SK-N-SH (cell line): ENCODE measurements at regions not wholly inside any gene's neighbourhood (a gene's known extent, or its start where the extent isn't known, plus 50 kb on each side); places are given as distances from the start of the nearest gene placed in this dataset.

Source experiments
- CTCF ChIA-PET: fragments of 300-600, 350-600 bp; formaldehyde crosslinking; extraction: SDS; loops from one replicate; lab custom pipeline; 2021; lab: Yijun Ruan, JAX
- POLR2A ChIA-PET: fragments of 350-600 bp; sonication (Branson Sonifier 250); formaldehyde crosslinking; extraction: SDS; loops from one replicate; lab custom pipeline; 2020; ENCODE audit warnings: antibody characterized with exemption, inconsistent platforms; lab: Yijun Ruan, JAX
- DNase-seq: peaks from one replicate; pipeline ENCODE4 v3.0.0; 2012
- H2AFZ ChIP-seq: fragments of 200-600 bp; sonication (generic); 2 replicates; pipeline ENCODE4 v1.8.1; 2016; ENCODE audit warnings: antibody characterized with exemption, mild to moderate bottlenecking, low read depth
- H3F3A ChIP-seq: fragments of 200-600 bp; sonication (generic); replicated peaks from 2 replicates; pipeline ENCODE3; 2016; ENCODE audit warnings: antibody characterized with exemption, mild to moderate bottlenecking; ENCODE audit not compliant: insufficient read depth
- H3K27ac ChIP-seq, 2 experiments: fragments of 200-500 bp in 1 of 2; fragments of 200-600 bp in 1 of 2; sonication (Bioruptor generic) in 1 of 2; sonication (generic), shearing (Covaris generic) in 1 of 2; 2 replicates each; pipeline versions ENCODE4 v1.5.1 to v1.6.1; 2014 to 2016; ENCODE audit warnings: low read depth in 2 of 2, inconsistent platforms in 1 of 2, low read length in 1 of 2, mild to moderate bottlenecking in 1 of 2, mixed read lengths in 1 of 2
- H3K27me3 ChIP-seq: fragments of 200-600 bp; sonication (generic), shearing (Covaris generic); 2 replicates; pipeline ENCODE4 v1.6.1; 2016; ENCODE audit warnings: mixed run types; ENCODE audit not compliant: insufficient read depth
- H3K36me3 ChIP-seq, 2 experiments: fragments of 200-500 bp in 1 of 2; fragments of 200-600 bp in 1 of 2; sonication (Bioruptor generic) in 1 of 2; sonication (generic) in 1 of 2; replicated peaks in 1 of 2; 2 replicates each; pipeline versions ENCODE3 to v1.5.1; 2014 to 2016; ENCODE audit warnings: low read length in 1 of 2, mild to moderate bottlenecking in 1 of 2; ENCODE audit not compliant: insufficient read depth in 2 of 2, control insufficient read depth in 1 of 2
- H3K4me1 ChIP-seq, 2 experiments: fragments of 200-500 bp in 1 of 2; fragments of 200-600 bp in 1 of 2; sonication (Bioruptor generic) in 1 of 2; sonication (generic), shearing (Covaris generic) in 1 of 2; 2 replicates each; pipeline versions ENCODE4 v1.5.1 to v1.6.1; 2014 to 2016; ENCODE audit warnings: low read depth in 1 of 2, low read length in 1 of 2, mixed run types in 1 of 2; ENCODE audit not compliant: insufficient read depth in 2 of 2, control insufficient read depth in 1 of 2
- H3K4me2 ChIP-seq: fragments of 200-600 bp; sonication (generic), shearing (Covaris generic); 2 replicates; pipeline ENCODE4 v1.6.1; 2017; ENCODE audit warnings: mixed run types
- H3K4me3 ChIP-seq, 2 experiments: fragments of 200-500 bp in 1 of 2; fragments of 200-600 bp in 1 of 2; sonication (Bioruptor generic) in 1 of 2; sonication (generic), shearing (Covaris generic) in 1 of 2; 2 replicates each; pipeline versions ENCODE4 v1.5.1 to v1.8.1; 2014 to 2016; ENCODE audit warnings: low read depth in 2 of 2, inconsistent platforms in 1 of 2, low read length in 1 of 2, mild to moderate bottlenecking in 1 of 2, mixed read lengths in 1 of 2, moderate library complexity in 1 of 2
- H3K79me2 ChIP-seq: fragments of 200-600 bp; sonication (generic); 2 replicates; pipeline ENCODE4 v1.8.1; 2017; ENCODE audit warnings: mild to moderate bottlenecking; ENCODE audit not compliant: insufficient read depth
- H3K9ac ChIP-seq: fragments of 200-600 bp; sonication (generic); 2 replicates; pipeline ENCODE4 v1.6.1; 2017; ENCODE audit warnings: mixed run types
- H3K9me2 ChIP-seq: fragments of 200-600 bp; sonication (generic); 2 replicates; pipeline ENCODE4 v1.6.1; 2017; ENCODE audit warnings: mixed run types
- H3K9me3 ChIP-seq: fragments of 200-600 bp; sonication (generic); 2 replicates; pipeline ENCODE4 v1.6.1; 2017; ENCODE audit warnings: mixed run types, mild to moderate bottlenecking, moderate library complexity
- H4K20me1 ChIP-seq: fragments of 200-600 bp; sonication (generic); 2 replicates; pipeline ENCODE4 v1.6.1; 2017; ENCODE audit warnings: mild to moderate bottlenecking, mixed run types; ENCODE audit not compliant: insufficient read depth
- CHD2 ChIP-seq: fragments of 150-350 bp; IDR thresholded peaks from 2 replicates; pipeline ENCODE4 v1.6.1; 2018; ENCODE audit warnings: low read length; ENCODE audit not compliant: partially characterized antibody
- EZH2phosphoT487 ChIP-seq: fragments of 200-600 bp; sonication (generic); IDR thresholded peaks from 2 replicates; pipeline ENCODE4 v1.6.1; 2017; ENCODE audit warnings: low read depth, mixed run types, mild to moderate bottlenecking, antibody characterized with exemption, moderate library complexity, borderline replicate concordance
- FOSL2 ChIP-seq: IDR thresholded peaks from 2 replicates; pipeline ENCODE4 v1.4.0; 2012; ENCODE audit warnings: low read depth, mild to moderate bottlenecking, moderate library complexity, borderline replicate concordance
- MAX ChIP-seq: IDR thresholded peaks from 2 replicates; pipeline ENCODE4 v1.4.0; 2012; ENCODE audit warnings: low read depth
- MXI1 ChIP-seq: IDR thresholded peaks from 2 replicates; pipeline ENCODE4 v1.6.1; 2012; ENCODE audit warnings: mild to moderate bottlenecking, low read depth, low read length, improper control_type of control experiment
- NFIC ChIP-seq: IDR thresholded peaks from 2 replicates; pipeline ENCODE4 v1.4.0; 2012; ENCODE audit warnings: borderline replicate concordance
- PBX3 ChIP-seq: IDR thresholded peaks from 2 replicates; pipeline ENCODE4; 2012
- POLR2AphosphoS5 ChIP-seq: IDR thresholded peaks from 2 replicates; pipeline ENCODE4 v1.6.1; 2012; ENCODE audit warnings: low read depth, low read length
- RXRA ChIP-seq: IDR thresholded peaks from 2 replicates; pipeline ENCODE4 v1.4.0; 2012; ENCODE audit warnings: low read depth, mild to moderate bottlenecking, borderline replicate concordance
- SIN3A ChIP-seq: IDR thresholded peaks from 2 replicates; pipeline ENCODE4 v1.6.1; 2012; ENCODE audit warnings: low read depth, mild to moderate bottlenecking, low read length, moderate library complexity, borderline replicate concordance
- SMC3 ChIP-seq: IDR thresholded peaks from 2 replicates; pipeline ENCODE4 v1.6.1; 2012; ENCODE audit warnings: low read depth, low read length, improper control_type of control experiment
- TCF12 ChIP-seq: IDR thresholded peaks from 2 replicates; pipeline ENCODE4 v1.4.0; 2012
- USF2 ChIP-seq: fragments of 150-350 bp; IDR thresholded peaks from 2 replicates; pipeline ENCODE4 v1.6.1; 2017; ENCODE audit warnings: antibody characterized with exemption, low read length, low read depth, borderline replicate concordance
- YY1 ChIP-seq: IDR thresholded peaks from 2 replicates; pipeline ENCODE4 v1.4.0; 2012; ENCODE audit warnings: low read depth, mild to moderate bottlenecking
- ZBTB33 ChIP-seq: IDR thresholded peaks from 2 replicates; pipeline ENCODE4 v1.4.0; 2012; ENCODE audit warnings: low read depth, borderline replicate concordance
- WGBS: methylation state at CpG from one replicate; pipeline ENCODE4 v1.1.6; 2017; ENCODE audit warnings: low lambda C conversion rate; 5-methylcytosine and 5-hydroxymethylcytosine counted together

- Histone ChIP-seq H3K36me3 (no peaks in the 10 kb centered on the region), H3K27ac (no peak overlapping the region)
- CTCF ChIA-PET: no interaction called here
- TF ChIP-seq NFIC (peak; percentile 11; the same call in 1 of the 2 replicates), TCF12 (0 out of 2 replicates have a peak, but pooled peaks have one; percentile 7), POLR2AphosphoS5 (no peak)
- TF ChIP-seq, all 33 proteins: peak for 2
- no peaks in the 10 kb centered on the region for H3K9me3 ChIP-seq
- H3K27me3 ChIP-seq: no peaks in the 10 kb centered on the region
- peaks cover 9% of the 10 kb centered on the region for H3F3A ChIP-seq
- H3K9ac ChIP-seq: no peak overlapping the region
- no peaks in the 10 kb centered on the region for H3K9me2 ChIP-seq
- no peak overlapping the region for H2AFZ ChIP-seq
- DNase-seq: peak; percentile 40
- POLR2A ChIA-PET: no interaction called here
- peaks cover 0 to 3% of the 10 kb centered on the region in 2 experiments; a peak in 1 of 4 replicates for H3K4me1 ChIP-seq
- 79% methylated on average over 9 of the region's 9 CpGs for WGBS
- H3K4me2 ChIP-seq: no peak overlapping the region
- H3K4me3 ChIP-seq: no peak overlapping the region
- H3K79me2 ChIP-seq: peaks cover 12% of the 10 kb centered on the region
- no peaks in the 10 kb centered on the region for H4K20me1 ChIP-seq
Observed at GRCh38 chr10:3948843-3949242, 163.8 kb upstream of the KLF6 start.

GRCh38 chr10:3946234-3947229, 161.5 kb upstream of the KLF6 start:
- H3K36me3 ChIP-seq: no peaks in the 10 kb centered on the region
- H3K27me3 ChIP-seq: no peaks in the 10 kb centered on the region
- ChIA-PET CTCF (interaction anchor here (0.6 kb wide), 2 partner anchors 514 to 1437 kb away, joined by 3 read pairs; no protein-coding TSS in a partner anchor), POLR2A (no interaction called here)
- DNase-seq: no peak
- H3F3A ChIP-seq: peaks cover 11% of the 10 kb centered on the region
- peaks cover 22% of the 10 kb centered on the region for H3K79me2 ChIP-seq
- TF ChIP-seq SIN3A: no peak
- TF ChIP-seq USF2: no peak
- TF ChIP-seq FOSL2: no peak
- no peaks in the 10 kb centered on the region for H3K9me3 ChIP-seq
- no peak overlapping the region; a peak in 2 of 4 replicates for H3K4me3 ChIP-seq
- no peaks in the 10 kb centered on the region for H4K20me1 ChIP-seq
- no peaks in the 10 kb centered on the region for H3K9me2 ChIP-seq
- no peak overlapping the region; the same call in none of the 2 replicates for H2AFZ ChIP-seq
- peaks cover 0 to 7% of the 10 kb centered on the region in 2 experiments; a peak in 1 of 4 replicates for H3K4me1 ChIP-seq
- H3K27ac ChIP-seq: peak overlapping the region in 1 of 2 experiments; percentile 70; a peak in 3 of 4 replicates
- 82% methylated on average over 9 of the region's 9 CpGs for WGBS
- H3K4me2 ChIP-seq: peak overlapping the region; percentile 59
- peak overlapping the region; percentile 47 for H3K9ac ChIP-seq

GRCh38 chr10:3945026-3945425, 160.0 kb upstream of the KLF6 start:
- Histone ChIP-seq H3K4me1 (peaks cover 0 to 7% of the 10 kb centered on the region in 2 experiments; a peak in 1 of 4 replicates), H3K4me3 (no peak overlapping the region), H3K4me2 (no peak overlapping the region), H3K27me3 (no peaks in the 10 kb centered on the region), H3F3A (peaks cover 13% of the 10 kb centered on the region), H3K9ac (no peak overlapping the region), H3K79me2 (peaks cover 22% of the 10 kb centered on the region), H4K20me1 (no peaks in the 10 kb centered on the region), H3K27ac (peak overlapping the region in 1 of 2 experiments; percentile 70; a peak in 2 of 4 replicates), H3K9me2 (no peaks in the 10 kb centered on the region), H2AFZ (no peak overlapping the region), H3K9me3 (no peaks in the 10 kb centered on the region), H3K36me3 (no peaks in the 10 kb centered on the region)
- CTCF ChIA-PET: interaction anchor here (0.9 kb wide), 1 partner anchor 747 kb away, joined by 3 read pairs; no protein-coding TSS in a partner anchor
- 95% methylated on average over 5 of the region's 5 CpGs for WGBS
- no peak for DNase-seq
- POLR2A ChIA-PET: no interaction called here
- TF ChIP-seq NFIC: no peak
- no peak for TF ChIP-seq SMC3
- no peak for TF ChIP-seq ZBTB33
- no peak for TF ChIP-seq CHD2
- no peak for TF ChIP-seq MXI1
- no peak for TF ChIP-seq PBX3
- no peak for TF ChIP-seq YY1
- TF ChIP-seq EZH2phosphoT487: no peak
- no peak for TF ChIP-seq MAX
- no peak for TF ChIP-seq RXRA
